SK-N-MC (cell line): ENCODE measurements at regions not wholly inside any gene's neighbourhood (a gene's known extent, or its start where the extent isn't known, plus 50 kb on each side); places are given as distances from the start of the nearest gene placed in this dataset.

Experiments used
- EZH2 ChIP-seq: fragments of 200-600 bp; sonication (generic); IDR thresholded peaks from one replicate; pipeline ENCODE4 v1.6.1; 2017; ENCODE audit warnings: antibody characterized with exemption
- FOXP2 ChIP-seq: optimal IDR thresholded peaks from 2 replicates; pipeline ENCODE3; 2011; ENCODE audit warnings: mild to moderate bottlenecking, moderate library complexity; ENCODE audit not compliant: insufficient read depth; ENCODE audit errors: extremely low read length, control extremely low read depth
- POLR2AphosphoS5 ChIP-seq: IDR thresholded peaks from 2 replicates; pipeline ENCODE4 v1.6.1; 2012; ENCODE audit warnings: mild to moderate bottlenecking, low read depth, low read length, borderline replicate concordance

DNA sequence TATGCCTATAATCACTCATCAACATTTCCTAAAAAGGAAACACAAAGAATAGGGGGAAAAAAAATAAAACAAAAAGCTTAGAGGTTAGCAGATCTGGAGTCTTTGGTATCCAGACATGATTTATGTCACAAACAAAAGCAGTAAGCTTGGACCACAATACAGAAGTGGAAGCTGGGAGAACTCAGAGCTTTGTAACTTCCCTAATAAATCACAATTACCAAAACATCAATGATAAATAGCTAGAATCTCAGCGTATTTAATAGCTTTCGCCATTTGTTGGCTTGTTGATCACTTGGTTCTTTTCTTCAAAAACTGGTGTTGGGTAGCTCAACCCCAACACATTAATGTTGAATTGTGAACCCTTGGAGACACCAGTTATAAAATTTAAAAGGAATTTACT, 392.5 kb downstream of the IRS1 start:
- TF ChIP-seq EZH2 (no peak), POLR2AphosphoS5 (no peak), FOXP2 (no peak)
